H9 (cell line): ENCODE measurements at regions not wholly inside any gene's neighbourhood (a gene's known extent, or its start where the extent isn't known, plus 50 kb on each side); places are given as distances from the start of the nearest gene placed in this dataset.

Experiments
- DNase-seq: peaks from one replicate; pipeline ENCODE4 v3.0.0-alpha.2; 2017
- H2AFZ ChIP-seq: one replicate; pipeline ENCODE4 v1.6.1; 2013; ENCODE audit warnings: mild to moderate bottlenecking, low read length, control low read depth, moderate library complexity
- H2AK5ac ChIP-seq: 2 replicates; pipeline ENCODE4 v1.6.1; 2013; ENCODE audit warnings: low read length, control low read depth, mixed read lengths; ENCODE audit not compliant: insufficient read length
- H2BK120ac ChIP-seq: one replicate; pipeline ENCODE4 v1.6.1; 2013; ENCODE audit warnings: low read depth, mild to moderate bottlenecking, low read length, control low read depth, inconsistent platforms; ENCODE audit not compliant: poor library complexity, severe bottlenecking
- H2BK12ac ChIP-seq: 2 replicates; pipeline ENCODE4 v1.6.1; 2013; ENCODE audit warnings: low read length, control low read depth, mixed read lengths, low read depth; ENCODE audit not compliant: insufficient read length
- H2BK15ac ChIP-seq: 2 replicates; pipeline ENCODE4 v1.6.1; 2013; ENCODE audit warnings: low read depth, low read length, control low read depth
- H2BK20ac ChIP-seq: one replicate; pipeline ENCODE4 v1.6.1; 2013; ENCODE audit warnings: low read depth, mild to moderate bottlenecking, low read length, control low read depth, inconsistent platforms; ENCODE audit not compliant: poor library complexity, severe bottlenecking
- H2BK5ac ChIP-seq: 2 replicates; pipeline ENCODE4 v1.6.1; 2013; ENCODE audit warnings: low read length, control low read depth, mixed read lengths; ENCODE audit not compliant: insufficient read length
- H3K14ac ChIP-seq: 2 replicates; pipeline ENCODE4 v1.6.1; 2013; ENCODE audit warnings: low read length, control low read depth; ENCODE audit not compliant: insufficient read depth
- H3K18ac ChIP-seq: 2 replicates; pipeline ENCODE4 v1.6.1; 2013; ENCODE audit warnings: low read depth, mild to moderate bottlenecking, mixed read lengths, low read length, control low read depth; ENCODE audit not compliant: insufficient read length
- H3K23ac ChIP-seq: 2 replicates; pipeline ENCODE4 v1.6.1; 2013; ENCODE audit warnings: low read length, control low read depth, mixed read lengths, low read depth; ENCODE audit not compliant: insufficient read length
- H3K23me2 ChIP-seq: 2 replicates; pipeline ENCODE4 v1.6.1; 2013; ENCODE audit warnings: low read depth, mild to moderate bottlenecking, mixed read lengths, low read length, control low read depth; ENCODE audit not compliant: insufficient read length, poor library complexity, severe bottlenecking
- H3K27ac ChIP-seq: 2 replicates; pipeline ENCODE4 v1.5.1; 2013; ENCODE audit warnings: low read length, control low read depth, mixed read lengths, low read depth; ENCODE audit not compliant: insufficient read length
- H3K27me3 ChIP-seq: 2 replicates; pipeline ENCODE4 v1.6.1; 2013; ENCODE audit warnings: low read length, control low read depth, inconsistent platforms; ENCODE audit not compliant: insufficient read depth
- H3K4ac ChIP-seq: 2 replicates; pipeline ENCODE4 v1.6.1; 2013; ENCODE audit warnings: low read depth, mild to moderate bottlenecking, control low read depth, inconsistent platforms, low read length, moderate library complexity
- H3K4me1 ChIP-seq: 2 replicates; pipeline ENCODE4 v1.6.1; 2013; ENCODE audit warnings: low read length, control low read depth, inconsistent platforms; ENCODE audit not compliant: insufficient read depth
- H3K4me2 ChIP-seq: 2 replicates; pipeline ENCODE4 v1.6.1; 2013; ENCODE audit warnings: low read length, control low read depth, mixed read lengths; ENCODE audit not compliant: insufficient read length, insufficient read depth
- H3K56ac ChIP-seq: 2 replicates; pipeline ENCODE4 v1.6.1; 2013; ENCODE audit warnings: low read depth, mild to moderate bottlenecking, mixed read lengths, low read length, control low read depth; ENCODE audit not compliant: insufficient read length
- H3K79me1 ChIP-seq: 2 replicates; pipeline ENCODE4 v1.6.1; 2013; ENCODE audit warnings: low read depth, mild to moderate bottlenecking, moderate library complexity, low read length, control low read depth, inconsistent platforms; ENCODE audit not compliant: insufficient read depth, poor library complexity, severe bottlenecking
- H3K79me2 ChIP-seq: 2 replicates; pipeline ENCODE4 v1.6.1; 2013; ENCODE audit warnings: low read length, control low read depth, inconsistent platforms; ENCODE audit not compliant: insufficient read depth
- H3K9ac ChIP-seq: 2 replicates; pipeline ENCODE4 v1.6.1; 2013; ENCODE audit warnings: low read length, control low read depth, mixed read lengths; ENCODE audit not compliant: insufficient read length; ENCODE audit errors: extremely low read depth
- H3K9me3 ChIP-seq: one replicate; pipeline ENCODE4 v1.6.1; 2013; ENCODE audit warnings: low read depth, low read length, inconsistent platforms; ENCODE audit not compliant: control insufficient read depth
- H3T11ph ChIP-seq: one replicate; pipeline ENCODE4 v1.6.1; 2013; ENCODE audit warnings: mild to moderate bottlenecking, low read length, control low read depth, inconsistent platforms
- H4K20me1 ChIP-seq: one replicate; pipeline ENCODE4 v1.6.1; 2013; ENCODE audit not compliant: control insufficient read depth, insufficient read length, insufficient read depth
- H4K5ac ChIP-seq: 2 replicates; pipeline ENCODE4 v1.6.1; 2013; ENCODE audit warnings: low read depth, mild to moderate bottlenecking, mixed read lengths, low read length, control low read depth; ENCODE audit not compliant: insufficient read length
- H4K8ac ChIP-seq: replicated peaks from 2 replicates; pipeline ENCODE4 v1.6.1; 2013; ENCODE audit warnings: low read length, control low read depth, mixed read lengths, low read depth; ENCODE audit not compliant: insufficient read length
- H4K91ac ChIP-seq: 2 replicates; pipeline ENCODE4 v1.6.1; 2013; ENCODE audit warnings: low read depth, mild to moderate bottlenecking, moderate library complexity, mixed read lengths, low read length, control low read depth; ENCODE audit not compliant: insufficient read length
- H3K27ac Mint-ChIP-seq, 3 experiments: 2 replicates in 2 of 3; 3 replicates in 1 of 3; pipeline ENCODE4 v1.8.0; 2020 to 2021; ENCODE audit warnings: mixed read lengths in 3 of 3, mild to moderate bottlenecking in 1 of 3, moderate library complexity in 1 of 3
- H3K27me3 Mint-ChIP-seq: 2 replicates; pipeline ENCODE4 v1.8.0; 2021; ENCODE audit warnings: low read depth, mild to moderate bottlenecking, moderate library complexity, mixed read lengths
- H3K36me3 Mint-ChIP-seq, 3 experiments: 2 replicates in 2 of 3; 3 replicates in 1 of 3; pipeline ENCODE4 v1.8.0; 2020 to 2021; ENCODE audit warnings: low read depth in 3 of 3, mixed read lengths in 3 of 3; ENCODE audit not compliant: insufficient read depth in 1 of 3
- H3K4me1 Mint-ChIP-seq, 2 experiments: 2 replicates each; pipeline ENCODE4 v1.8.0; 2020; ENCODE audit warnings: mixed read lengths in 2 of 2
- H3K4me3 Mint-ChIP-seq, 2 experiments: 2 replicates in 1 of 2; 3 replicates in 1 of 2; pipeline ENCODE4 v1.8.0; 2020 to 2021; ENCODE audit warnings: mild to moderate bottlenecking in 2 of 2, mixed read lengths in 2 of 2, moderate library complexity in 1 of 2
- H3K9me3 Mint-ChIP-seq, 2 experiments: 2 replicates in 1 of 2; 3 replicates in 1 of 2; pipeline ENCODE4 v1.8.0; 2020; ENCODE audit warnings: mild to moderate bottlenecking in 2 of 2, mixed read lengths in 2 of 2, moderate library complexity in 1 of 2
- WGBS: extraction: QIAGEN DNeasy Blood & Tissue Kit; methylation state at CpG from one replicate; pipeline ENCODE4 v1.1.7; 2013; ENCODE audit warnings: missing lambda C conversion rate, low lambda C conversion rate, mixed read lengths; ENCODE audit not compliant: insufficient read length; ENCODE audit errors: extremely low coverage; 5-methylcytosine and 5-hydroxymethylcytosine counted together
- TF ChIP-seq, protein P1 (sequence below): fragments of 200-600 bp; sonication (generic); conservative IDR thresholded peaks from 3 replicates; pipeline ENCODE4 v1.8.0; 2021; ENCODE audit warnings: antibody characterized with exemption, mild to moderate bottlenecking

DNA sequence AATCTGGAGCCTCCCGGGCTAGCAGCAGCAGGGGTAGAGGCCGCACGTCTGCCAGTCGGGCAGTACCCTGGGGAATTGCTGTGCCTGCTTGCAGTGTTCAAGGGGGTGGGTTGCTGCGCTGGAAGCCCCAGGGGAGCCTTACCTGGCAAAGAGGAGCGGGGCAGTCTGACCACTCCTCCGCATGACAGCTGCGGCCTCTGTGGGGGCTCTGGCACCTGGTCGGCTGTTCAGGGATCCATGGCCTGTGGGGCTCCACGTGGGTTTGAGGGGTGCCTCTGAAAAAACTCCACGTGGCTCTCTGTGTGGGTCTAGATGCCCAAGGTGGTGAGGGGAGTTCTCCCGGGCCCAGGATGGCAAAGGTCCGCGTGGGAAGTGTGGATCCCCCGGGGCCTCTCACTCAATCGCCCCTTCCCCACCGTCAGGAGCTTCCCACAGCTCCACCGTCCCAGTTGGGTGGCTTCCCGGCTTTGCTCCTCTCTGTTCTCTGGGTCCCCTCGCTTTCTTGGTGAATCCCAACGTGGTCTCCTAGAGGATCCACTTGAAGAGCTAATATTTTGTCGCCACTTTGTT is 184.5 kb downstream of the EFHB start:
- Histone ChIP-seq H2BK12ac (no peak overlapping the region), H3K9ac (no peak overlapping the region), H2BK20ac (no peak overlapping the region), H3K79me2 (no peaks in the 10 kb centered on the region), H4K5ac (no peak overlapping the region), H3K27me3 (no peaks in the 10 kb centered on the region), H2BK15ac (no peak overlapping the region), H2BK5ac (no peak overlapping the region), H3K4me1 (no peaks in the 10 kb centered on the region), H3K23me2 (no peaks in the 10 kb centered on the region), H2BK120ac (no peak overlapping the region), H4K91ac (no peak overlapping the region), H3K18ac (no peak overlapping the region), H3K27ac (no peak overlapping the region), H3T11ph (no peak overlapping the region), H3K56ac (no peak overlapping the region), H2AFZ (no peak overlapping the region), H4K8ac (no peak overlapping the region), H3K23ac (no peak overlapping the region), H3K79me1 (no peaks in the 10 kb centered on the region), H3K4ac (no peak overlapping the region; the same call in 1 of the 2 replicates), H3K4me2 (no peak overlapping the region), H2AK5ac (no peak overlapping the region), H3K14ac (no peak overlapping the region), H3K9me3 (no peaks in the 10 kb centered on the region), H4K20me1 (no peaks in the 10 kb centered on the region)
- peaks cover 0 to 9% of the 10 kb centered on the region in 2 experiments; a peak in 4 of 5 replicates for H3K9me3 Mint-ChIP-seq
- H3K27ac Mint-ChIP-seq = no peak overlapping the region; a peak in 1 of 7 replicates
- H3K36me3 Mint-ChIP-seq = peaks cover 0 to 4% (median 0%) of the 10 kb centered on the region in 3 experiments; a peak in 1 of 7 replicates
- no peak overlapping the region for H3K4me3 Mint-ChIP-seq
- no peak for DNase-seq
- H3K4me1 Mint-ChIP-seq = peaks cover 8 to 10% of the 10 kb centered on the region in 2 experiments
- TF ChIP-seq, protein P1, sequence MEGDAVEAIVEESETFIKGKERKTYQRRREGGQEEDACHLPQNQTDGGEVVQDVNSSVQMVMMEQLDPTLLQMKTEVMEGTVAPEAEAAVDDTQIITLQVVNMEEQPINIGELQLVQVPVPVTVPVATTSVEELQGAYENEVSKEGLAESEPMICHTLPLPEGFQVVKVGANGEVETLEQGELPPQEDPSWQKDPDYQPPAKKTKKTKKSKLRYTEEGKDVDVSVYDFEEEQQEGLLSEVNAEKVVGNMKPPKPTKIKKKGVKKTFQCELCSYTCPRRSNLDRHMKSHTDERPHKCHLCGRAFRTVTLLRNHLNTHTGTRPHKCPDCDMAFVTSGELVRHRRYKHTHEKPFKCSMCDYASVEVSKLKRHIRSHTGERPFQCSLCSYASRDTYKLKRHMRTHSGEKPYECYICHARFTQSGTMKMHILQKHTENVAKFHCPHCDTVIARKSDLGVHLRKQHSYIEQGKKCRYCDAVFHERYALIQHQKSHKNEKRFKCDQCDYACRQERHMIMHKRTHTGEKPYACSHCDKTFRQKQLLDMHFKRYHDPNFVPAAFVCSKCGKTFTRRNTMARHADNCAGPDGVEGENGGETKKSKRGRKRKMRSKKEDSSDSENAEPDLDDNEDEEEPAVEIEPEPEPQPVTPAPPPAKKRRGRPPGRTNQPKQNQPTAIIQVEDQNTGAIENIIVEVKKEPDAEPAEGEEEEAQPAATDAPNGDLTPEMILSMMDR = no peak
- no peaks in the 10 kb centered on the region; the same call in 1 of the 2 replicates for H3K27me3 Mint-ChIP-seq
- no CpG with 5 or more reads among the region's 22 CpGs for WGBS
